Kidney (tissue), 13 donors: ENCODE measurements at regions not wholly inside any gene's neighbourhood (a gene's known extent, or its start where the extent isn't known, plus 50 kb on each side); places are given as distances from the start of the nearest gene placed in this dataset.

Source experiments
- DNase-seq, 5 donors: peaks; one replicate each; pipeline ENCODE4 v3.0.0-alpha.2; 2013 to 2020
- FAIRE-seq: peaks from 2 replicates; lab custom pipeline; 2012; peaks lifted over from hg19 to GRCh38; lab: Jason Lieb, UNC
- H3K27ac ChIP-seq, 2 donors: one replicate each; pipeline ENCODE4 v1.7.0; 2013; ENCODE audit warnings: low read depth in 2 of 2, low read length in 2 of 2, inconsistent platforms in 1 of 2
- H3K27me3 ChIP-seq: one replicate; pipeline ENCODE4 v1.7.1; 2013; ENCODE audit warnings: low read length, inconsistent platforms; ENCODE audit not compliant: control insufficient read depth, insufficient read depth
- H3K36me3 ChIP-seq, 3 donors: one replicate each; pipeline versions ENCODE4 v1.7.0 to v1.7.1; 2013; ENCODE audit warnings: low read length in 3 of 3, control low read depth in 1 of 3, inconsistent platforms in 1 of 3; ENCODE audit not compliant: insufficient read depth in 3 of 3, control insufficient read depth in 2 of 3
- H3K4me1 ChIP-seq, 3 donors: one replicate each; pipeline versions ENCODE4 v1.7.0 to v1.7.1; 2013; ENCODE audit warnings: low read length in 3 of 3, inconsistent platforms in 1 of 3, low read depth in 1 of 3; ENCODE audit not compliant: control insufficient read depth in 2 of 3, insufficient read depth in 2 of 3
- H3K4me3 ChIP-seq, 3 donors: one replicate each; pipeline versions ENCODE4 v1.7.0 to v1.8.1; 2013; ENCODE audit warnings: low read length in 3 of 3, control low read depth in 1 of 3, inconsistent platforms in 1 of 3
- H3K9ac ChIP-seq, 3 donors: one replicate each; pipeline versions ENCODE4 v1.7.0 to v1.7.1; 2013; ENCODE audit warnings: low read length in 3 of 3, control low read depth in 1 of 3, inconsistent platforms in 1 of 3
- H3K9me3 ChIP-seq, 3 donors: one replicate each; pipeline versions ENCODE4 v1.7.0 to v1.7.1; 2013; ENCODE audit warnings: low read length in 3 of 3, control low read depth in 1 of 3, inconsistent platforms in 1 of 3; ENCODE audit not compliant: control insufficient read depth in 2 of 3, insufficient read depth in 1 of 3
- intact Hi-C: fragments of 100-400 bp; cut with DNase I; formaldehyde crosslinking; loops from one replicate; pipeline ENCODE4 v1.11.1; 2022
- TF ChIP-seq, protein P1 (sequence below): IDR thresholded peaks from 3 replicates; pipeline ENCODE4 v1.5.1; 2012; ENCODE audit warnings: mild to moderate bottlenecking, moderate library complexity, borderline replicate concordance; ENCODE audit not compliant: insufficient read depth; ENCODE audit errors: extremely low read depth
- donor health status: control.
- donor health status: control.
- donor health status: control.
- donor health status: control.
- donor health status: control.
- donor health status: DM: yes; HTN: yes; CAD: no.
- donor health status: Normal renal cell carcinoma (clear cell type).

DNA sequence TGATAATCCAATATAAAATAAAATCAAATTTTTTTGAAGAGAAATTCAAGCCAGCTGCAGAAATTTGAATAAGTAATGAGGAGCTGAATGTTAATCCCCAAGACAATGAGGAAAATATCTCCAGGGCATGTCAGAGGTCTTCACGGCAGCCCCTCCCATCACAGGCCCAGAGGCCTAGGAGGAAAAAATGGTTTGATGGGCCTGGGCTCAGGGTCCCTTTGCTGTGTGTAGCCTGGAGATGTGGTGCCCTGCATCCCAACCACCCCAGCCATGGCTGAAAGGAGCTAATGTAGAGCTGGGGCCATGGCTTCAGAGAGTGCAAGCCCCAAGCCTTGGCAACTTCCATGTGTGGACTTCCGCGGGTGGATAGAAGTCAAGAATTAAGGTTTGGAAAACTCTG, 618.3 kb downstream of the TAF11L14 start:
- intact Hi-C loops: no loop called here
- TF ChIP-seq, protein P1, sequence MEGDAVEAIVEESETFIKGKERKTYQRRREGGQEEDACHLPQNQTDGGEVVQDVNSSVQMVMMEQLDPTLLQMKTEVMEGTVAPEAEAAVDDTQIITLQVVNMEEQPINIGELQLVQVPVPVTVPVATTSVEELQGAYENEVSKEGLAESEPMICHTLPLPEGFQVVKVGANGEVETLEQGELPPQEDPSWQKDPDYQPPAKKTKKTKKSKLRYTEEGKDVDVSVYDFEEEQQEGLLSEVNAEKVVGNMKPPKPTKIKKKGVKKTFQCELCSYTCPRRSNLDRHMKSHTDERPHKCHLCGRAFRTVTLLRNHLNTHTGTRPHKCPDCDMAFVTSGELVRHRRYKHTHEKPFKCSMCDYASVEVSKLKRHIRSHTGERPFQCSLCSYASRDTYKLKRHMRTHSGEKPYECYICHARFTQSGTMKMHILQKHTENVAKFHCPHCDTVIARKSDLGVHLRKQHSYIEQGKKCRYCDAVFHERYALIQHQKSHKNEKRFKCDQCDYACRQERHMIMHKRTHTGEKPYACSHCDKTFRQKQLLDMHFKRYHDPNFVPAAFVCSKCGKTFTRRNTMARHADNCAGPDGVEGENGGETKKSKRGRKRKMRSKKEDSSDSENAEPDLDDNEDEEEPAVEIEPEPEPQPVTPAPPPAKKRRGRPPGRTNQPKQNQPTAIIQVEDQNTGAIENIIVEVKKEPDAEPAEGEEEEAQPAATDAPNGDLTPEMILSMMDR: no peak
- Histone ChIP-seq H3K9ac (no peak overlapping the region), H3K4me3 (no peak overlapping the region), H3K27ac (no peak overlapping the region), H3K36me3 (no peaks in the 10 kb centered on the region), H3K9me3 (peaks cover 0 to 3% (median 0%) of the 10 kb centered on the region in 3 donors), H3K4me1 (no peaks in the 10 kb centered on the region), H3K27me3 (no peaks in the 10 kb centered on the region)
- DNase-seq (no peak), FAIRE-seq (no peak)

DNA sequence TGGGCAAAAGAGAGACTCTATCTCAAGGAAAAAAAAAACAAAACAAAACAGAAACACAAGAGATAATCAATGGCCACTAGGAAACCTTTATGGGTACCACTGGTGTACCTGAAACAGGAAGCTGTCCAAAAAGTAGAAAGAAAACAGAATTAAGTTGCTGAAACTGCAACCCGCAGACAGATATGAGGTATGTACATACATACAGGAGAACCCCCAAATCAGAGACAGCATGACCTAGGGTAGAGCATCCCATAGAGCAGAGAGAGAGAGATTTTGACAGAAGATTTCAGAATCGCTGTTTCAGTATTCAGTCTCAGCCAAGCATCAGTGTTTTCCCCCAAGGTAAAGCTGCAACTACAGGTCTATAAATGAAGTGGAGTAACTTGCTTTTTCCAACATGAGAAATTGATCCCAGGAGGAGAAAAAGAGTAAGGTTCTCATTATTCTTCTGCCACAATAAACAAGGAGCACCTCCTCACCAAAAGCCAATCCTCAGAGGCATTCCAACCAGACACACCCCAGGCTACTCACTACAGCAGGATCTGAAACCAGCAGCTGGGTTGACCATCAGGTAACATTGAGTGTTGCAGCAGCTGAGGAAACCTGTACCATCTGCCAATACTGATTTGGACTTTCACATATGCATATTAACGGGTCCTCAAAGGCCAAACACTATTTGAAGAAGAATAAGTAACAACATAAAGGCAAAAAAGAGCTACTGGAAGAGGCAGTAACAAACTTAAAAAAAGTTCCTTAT, 630.0 kb downstream of the TAF11L14 start:
- Histone ChIP-seq H3K9me3 (no peaks in the 10 kb centered on the region), H3K4me3 (no peak overlapping the region), H3K9ac (no peak overlapping the region), H3K27ac (no peak overlapping the region), H3K27me3 (no peaks in the 10 kb centered on the region), H3K4me1 (no peaks in the 10 kb centered on the region), H3K36me3 (no peaks in the 10 kb centered on the region)
- intact Hi-C loops: no loop called here
- DNase-seq: no peak
- no peak for FAIRE-seq
- TF ChIP-seq, protein P1: no peak

DNA sequence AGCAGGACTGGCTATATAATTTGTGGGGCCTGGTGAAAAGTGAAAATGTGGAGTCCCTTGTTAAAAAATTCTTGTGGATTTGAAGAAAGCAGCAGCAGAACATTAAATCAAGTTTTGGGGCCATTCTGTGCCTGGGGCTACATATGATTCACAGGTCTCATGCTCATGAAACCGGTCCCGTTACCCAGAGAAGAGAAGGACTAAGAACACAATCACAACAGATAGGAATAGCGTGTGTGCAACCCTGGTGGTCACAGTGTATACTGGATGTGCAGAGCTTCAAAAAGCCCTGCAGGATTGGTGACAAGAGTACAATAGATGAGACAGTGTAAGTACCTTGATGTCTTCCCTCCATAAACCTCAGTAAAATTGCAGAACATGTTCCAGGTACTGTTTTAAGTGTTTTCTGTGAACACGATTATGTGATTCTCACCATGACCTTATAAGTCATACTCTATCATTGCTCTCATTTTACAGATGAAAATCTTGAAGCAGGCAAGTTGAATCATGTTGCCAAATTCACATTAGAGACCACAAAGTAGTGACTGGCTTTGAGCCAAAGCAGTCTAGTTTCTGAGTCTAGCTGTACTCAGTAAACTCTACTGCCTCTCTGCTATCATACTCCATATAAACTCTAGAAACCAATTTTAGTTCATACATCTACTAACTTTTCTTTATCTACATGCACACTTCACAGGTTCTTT, 636.5 kb downstream of the TAF11L14 start:
- Histone ChIP-seq H3K9ac (no peak overlapping the region), H3K4me1 (no peaks in the 10 kb centered on the region), H3K36me3 (no peaks in the 10 kb centered on the region), H3K9me3 (no peaks in the 10 kb centered on the region), H3K27me3 (no peaks in the 10 kb centered on the region), H3K4me3 (no peak overlapping the region), H3K27ac (no peak overlapping the region)
- FAIRE-seq (no peak), DNase-seq (peak in 1 of 5 donors; percentile 17)
- TF ChIP-seq, protein P1: no peak
- intact Hi-C loops: no loop called here
